Hematopoietic multipotent progenitor cell (in vitro differentiated cells): ENCODE measurements at regions not wholly inside any gene's neighbourhood (a gene's known extent, or its start where the extent isn't known, plus 50 kb on each side); places are given as distances from the start of the nearest gene placed in this dataset.
"Not testable (repeated sequence)": the region's sequence is repeated elsewhere in the genome, so short reads cannot be mapped to it uniquely, and the experiment has no call there.

Experiments
- DNase-seq, 3 donors: peaks; one replicate each; pipeline ENCODE4 v3.0.0-alpha.2; 2011 to 2015; ENCODE audit warnings: low read depth in 2 of 3, low spot score in 2 of 3

GRCh38 chr3:103829723-103830326 lies 1395.0 kb downstream of the ZPLD1 start:
- no peak for DNase-seq

- no peak for DNase-seq
Measured at GRCh38 chr3:103847081-103848062, 1412.6 kb downstream of the ZPLD1 start.

- no peak for DNase-seq
Measured at GRCh38 chr3:103851793-103852192, 1417.0 kb downstream of the ZPLD1 start.

GRCh38 chr3:103862415-103862814 lies 1427.6 kb downstream of the ZPLD1 start:
- DNase-seq: no peak

- DNase-seq: no peak
Measured at GRCh38 chr3:103863381-103863780, 1428.6 kb downstream of the ZPLD1 start.

- no peak for DNase-seq
Measured at GRCh38 chr3:103866113-103866512, 1431.3 kb downstream of the ZPLD1 start.

GRCh38 chr3:103873021-103873420 lies 1438.2 kb downstream of the ZPLD1 start:
- DNase-seq: no peak

- no peak for DNase-seq
Measured at GRCh38 chr3:103873897-103874545, 1439.2 kb downstream of the ZPLD1 start.

- DNase-seq: not testable (repeated sequence)
Measured at GRCh38 chr3:103881809-103882208, 1447.0 kb downstream of the ZPLD1 start.

GRCh38 chr3:103889675-103890074 lies 1454.9 kb downstream of the ZPLD1 start:
- DNase-seq: no peak

- DNase-seq: no peak
Measured at GRCh38 chr3:103894162-103894822, 1459.5 kb downstream of the ZPLD1 start.

- DNase-seq: no peak
Measured at GRCh38 chr3:103899328-103899727, 1464.5 kb downstream of the ZPLD1 start.

- DNase-seq: no peak
Measured at GRCh38 chr3:103904991-103905390, 1461.7 kb upstream of the ALCAM start.

GRCh38 chr3:103906304-103906703 lies 1460.4 kb upstream of the ALCAM start:
- DNase-seq: no peak

- DNase-seq: no peak
Measured at GRCh38 chr3:103906808-103907207, 1459.9 kb upstream of the ALCAM start.

- no peak for DNase-seq
Measured at GRCh38 chr3:103907567-103907966, 1459.1 kb upstream of the ALCAM start.

GRCh38 chr3:103909395-103909794 lies 1457.3 kb upstream of the ALCAM start:
- no peak for DNase-seq

GRCh38 chr3:103918336-103918735 lies 1448.4 kb upstream of the ALCAM start:
- DNase-seq: no peak

GRCh38 chr3:103919327-103919726 lies 1447.4 kb upstream of the ALCAM start:
- no peak for DNase-seq

- DNase-seq: no peak
Measured at GRCh38 chr3:103923907-103924306, 1442.8 kb upstream of the ALCAM start.

- no peak for DNase-seq
Measured at GRCh38 chr3:103924544-103924943, 1442.2 kb upstream of the ALCAM start.
